Omental fat pad (tissue), 3 donors: ENCODE measurements at regions not wholly inside any gene's neighbourhood (a gene's known extent, or its start where the extent isn't known, plus 50 kb on each side); places are given as distances from the start of the nearest gene placed in this dataset.

Source experiments
- ATAC-seq: fragments of 150-250 bp; one replicate; pipeline ENCODE4 v1.9.1; 2016; ENCODE audit warnings: mild to moderate bottlenecking, moderate library complexity; ENCODE audit not compliant: low FRiP score
- DNase-seq: peaks from one replicate; pipeline ENCODE4 v3.0.0-alpha.2; 2019; ENCODE audit warnings: low spot score
- TF ChIP-seq, protein P1 (sequence below), 3 donors: fragments of 450-650 bp; IDR thresholded peaks; one replicate each; pipeline ENCODE4 v1.5.1; 2016 to 2017; ENCODE audit warnings: antibody characterized with exemption in 3 of 3, mild to moderate bottlenecking in 3 of 3, moderate library complexity in 2 of 3

DNA sequence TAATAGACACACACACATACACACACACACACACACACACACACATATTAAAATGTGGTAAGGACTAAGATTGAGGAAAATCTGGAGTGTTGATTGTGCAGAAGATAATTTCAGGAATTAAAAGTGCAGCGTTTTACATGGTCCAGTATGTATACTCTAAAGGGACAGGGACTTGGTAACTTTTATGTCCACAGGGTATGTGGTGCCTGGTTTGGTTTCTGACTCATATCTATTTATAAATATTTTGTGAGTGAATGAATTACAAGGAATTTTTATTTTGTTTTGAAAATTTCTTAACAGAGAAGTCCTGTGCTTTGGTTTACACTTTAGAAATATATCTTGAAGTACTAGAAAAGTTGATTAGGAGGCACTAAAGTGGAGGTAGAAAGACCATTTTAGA is 287.7 kb upstream of the NXPH2 start:
- TF ChIP-seq, protein P1, sequence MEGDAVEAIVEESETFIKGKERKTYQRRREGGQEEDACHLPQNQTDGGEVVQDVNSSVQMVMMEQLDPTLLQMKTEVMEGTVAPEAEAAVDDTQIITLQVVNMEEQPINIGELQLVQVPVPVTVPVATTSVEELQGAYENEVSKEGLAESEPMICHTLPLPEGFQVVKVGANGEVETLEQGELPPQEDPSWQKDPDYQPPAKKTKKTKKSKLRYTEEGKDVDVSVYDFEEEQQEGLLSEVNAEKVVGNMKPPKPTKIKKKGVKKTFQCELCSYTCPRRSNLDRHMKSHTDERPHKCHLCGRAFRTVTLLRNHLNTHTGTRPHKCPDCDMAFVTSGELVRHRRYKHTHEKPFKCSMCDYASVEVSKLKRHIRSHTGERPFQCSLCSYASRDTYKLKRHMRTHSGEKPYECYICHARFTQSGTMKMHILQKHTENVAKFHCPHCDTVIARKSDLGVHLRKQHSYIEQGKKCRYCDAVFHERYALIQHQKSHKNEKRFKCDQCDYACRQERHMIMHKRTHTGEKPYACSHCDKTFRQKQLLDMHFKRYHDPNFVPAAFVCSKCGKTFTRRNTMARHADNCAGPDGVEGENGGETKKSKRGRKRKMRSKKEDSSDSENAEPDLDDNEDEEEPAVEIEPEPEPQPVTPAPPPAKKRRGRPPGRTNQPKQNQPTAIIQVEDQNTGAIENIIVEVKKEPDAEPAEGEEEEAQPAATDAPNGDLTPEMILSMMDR (IDR thresholded peaks at IDR 0.05) = no peak
- DNase-seq = no peak
- ATAC-seq = no peak

GRCh38 chr2:139067072-139067471 is 286.9 kb upstream of the NXPH2 start:
- no peak for ATAC-seq
- DNase-seq = no peak
- TF ChIP-seq, protein P1 (IDR thresholded peaks at IDR 0.05) = no peak

GRCh38 chr2:139064159-139064558 is 284.0 kb upstream of the NXPH2 start:
- TF ChIP-seq, protein P1 (IDR thresholded peaks at IDR 0.05) = no peak
- ATAC-seq = no peak
- no peak for DNase-seq

DNA sequence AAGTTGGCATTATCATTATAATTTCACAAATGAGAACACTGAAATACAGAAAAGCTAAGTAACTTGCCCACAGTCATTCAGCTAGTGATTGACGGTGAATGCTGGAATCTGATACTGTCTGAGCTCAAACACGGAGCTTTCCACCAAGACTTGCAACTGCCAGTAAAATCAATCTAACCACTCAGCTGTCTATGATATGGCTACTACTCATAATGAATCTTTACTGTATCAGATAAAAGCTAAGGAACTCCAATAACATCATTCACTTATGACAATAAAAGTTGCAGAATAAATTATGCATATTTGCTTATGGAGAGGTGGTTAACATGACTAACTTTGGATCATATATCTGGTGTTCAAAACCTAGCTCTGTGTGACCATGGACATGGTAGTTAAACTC is 279.4 kb upstream of the NXPH2 start:
- TF ChIP-seq, protein P1 (IDR thresholded peaks at IDR 0.05) = no peak
- ATAC-seq = no peak

DNA sequence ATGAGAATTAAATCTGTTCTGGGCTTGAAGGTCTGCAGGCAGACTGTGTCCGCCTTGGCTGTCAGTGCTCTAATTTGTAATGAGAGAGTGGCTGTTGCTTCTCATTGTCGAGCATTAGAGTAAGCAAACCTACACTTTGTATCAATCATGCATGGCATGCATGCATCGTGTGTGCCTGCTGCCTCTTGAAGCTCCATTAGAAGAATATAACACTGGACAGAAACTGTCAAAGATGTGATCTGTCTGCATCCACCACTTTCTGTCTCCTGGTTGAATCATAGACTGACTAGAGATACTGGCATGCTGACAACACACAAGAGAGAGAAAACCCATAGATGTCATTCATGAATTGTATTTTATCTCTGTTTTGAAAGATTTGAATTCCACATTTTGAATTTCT is 275.0 kb upstream of the NXPH2 start:
- no peak for ATAC-seq
- TF ChIP-seq, protein P1 (IDR thresholded peaks at IDR 0.05) = no peak
- no peak for DNase-seq

More for the DNA sequence above, 279.4 kb upstream of the NXPH2 start:
- DNase-seq = no peak

GRCh38 chr2:139048017-139048416 is 267.8 kb upstream of the NXPH2 start:
- TF ChIP-seq, protein P1 (IDR thresholded peaks at IDR 0.05) = no peak
- DNase-seq = no peak
- no peak for ATAC-seq

DNA sequence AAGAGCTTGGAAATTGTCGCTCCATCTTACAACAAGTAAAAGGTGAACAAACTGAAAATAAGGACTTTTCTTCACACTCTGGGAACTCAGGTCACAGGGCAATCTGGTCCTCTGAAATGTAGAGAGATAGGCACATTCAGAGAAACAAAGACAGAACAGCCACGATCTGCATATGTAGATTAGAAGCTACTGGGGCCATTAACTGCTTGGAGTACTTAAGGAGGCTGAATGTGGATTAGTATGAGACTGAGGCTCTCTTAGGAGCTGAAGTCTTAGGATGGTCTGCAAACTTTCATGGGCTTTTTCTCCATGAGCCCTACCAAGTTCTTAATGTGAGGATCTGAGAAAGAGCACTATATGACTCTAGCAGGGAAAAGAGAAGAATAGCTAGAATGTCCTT is 265.3 kb upstream of the NXPH2 start:
- no peak for DNase-seq
- TF ChIP-seq, protein P1 (IDR thresholded peaks at IDR 0.05) = no peak
- ATAC-seq = no peak
